GM12873 (cell line): ENCODE measurements at regions not wholly inside any gene's neighbourhood (a gene's known extent, or its start where the extent isn't known, plus 50 kb on each side); places are given as distances from the start of the nearest gene placed in this dataset.

Experiments
- CTCF ChIP-seq: IDR thresholded peaks from 2 replicates; pipeline ENCODE4 v1.5.1; 2012; ENCODE audit warnings: low read depth, mild to moderate bottlenecking, moderate library complexity, low read length, control low read depth; ENCODE audit not compliant: insufficient read depth; ENCODE audit errors: missing control alignments

- TF ChIP-seq CTCF = no peak
Measured at GRCh38 chr18:5061785-5062184, 135.3 kb downstream of the AKAIN1 start.

GRCh38 chr18:5060543-5060942, 136.5 kb downstream of the AKAIN1 start:
- no peak for TF ChIP-seq CTCF

GRCh38 chr18:5059696-5060032, 137.4 kb downstream of the AKAIN1 start:
- TF ChIP-seq CTCF = no peak

- no peak for TF ChIP-seq CTCF
Measured at GRCh38 chr18:5058768-5059695, 138.0 kb downstream of the AKAIN1 start.

- peak; percentile 78 for TF ChIP-seq CTCF
Measured at GRCh38 chr18:5057386-5058348, 139.4 kb downstream of the AKAIN1 start.

- TF ChIP-seq CTCF = no peak
Measured at GRCh38 chr18:5052491-5052890, 144.6 kb downstream of the AKAIN1 start.

- TF ChIP-seq CTCF = no peak
Measured at GRCh38 chr18:5051207-5051606, 145.8 kb downstream of the AKAIN1 start.
